DND-41 (cell line): ENCODE measurements at regions not wholly inside any gene's neighbourhood (a gene's known extent, or its start where the extent isn't known, plus 50 kb on each side); places are given as distances from the start of the nearest gene placed in this dataset.

Source experiments
- CTCF ChIP-seq: IDR thresholded peaks from 2 replicates; pipeline ENCODE4 v1.5.1; 2012; ENCODE audit warnings: borderline replicate concordance, low read length, moderate library complexity, mild to moderate bottlenecking; ENCODE audit not compliant: poor library complexity, severe bottlenecking; ENCODE audit errors: extremely low read depth
- EZH2 ChIP-seq: IDR thresholded peaks from 3 replicates; pipeline ENCODE4 v1.6.1; 2012; ENCODE audit warnings: borderline replicate concordance, low read depth, mild to moderate bottlenecking, moderate library complexity, low read length, inconsistent platforms; ENCODE audit not compliant: severe bottlenecking

GRCh38 chr12:40560848-40561247, 131.4 kb upstream of the CNTN1 start:
- no peak for TF ChIP-seq CTCF
- no peak for TF ChIP-seq EZH2
